DND-41 (cell line): ENCODE measurements at regions not wholly inside any gene's neighbourhood (a gene's known extent, or its start where the extent isn't known, plus 50 kb on each side); places are given as distances from the start of the nearest gene placed in this dataset.

Source experiments
- EZH2 ChIP-seq: IDR thresholded peaks from 3 replicates; pipeline ENCODE4 v1.6.1; 2012; ENCODE audit warnings: borderline replicate concordance, low read depth, mild to moderate bottlenecking, moderate library complexity, low read length, inconsistent platforms; ENCODE audit not compliant: severe bottlenecking
- TF ChIP-seq, protein P1 (sequence below): IDR thresholded peaks from 2 replicates; pipeline ENCODE4 v1.5.1; 2012; ENCODE audit warnings: borderline replicate concordance, low read length, moderate library complexity, mild to moderate bottlenecking; ENCODE audit not compliant: poor library complexity, severe bottlenecking; ENCODE audit errors: extremely low read depth

DNA sequence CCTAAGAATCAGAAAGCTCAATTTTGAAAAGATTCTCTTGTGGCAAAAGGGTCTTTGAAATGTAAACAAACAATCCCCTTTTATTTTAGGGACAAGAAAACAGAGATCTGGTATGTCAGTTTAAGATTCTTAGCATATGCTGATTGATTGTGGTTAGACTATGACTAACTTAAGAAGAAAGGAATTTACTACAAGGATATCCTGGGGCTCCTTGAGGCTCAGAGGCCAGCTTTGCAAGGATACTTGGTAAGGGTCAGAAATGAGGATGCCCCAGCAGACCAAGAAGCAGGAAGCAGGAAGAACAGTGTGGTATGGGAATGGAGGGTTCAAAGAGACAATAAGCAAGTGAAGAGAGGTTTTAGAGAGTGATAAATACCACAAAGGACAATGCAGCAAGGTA is 474.6 kb downstream of the ETNK1 start:
- TF ChIP-seq, protein P1, sequence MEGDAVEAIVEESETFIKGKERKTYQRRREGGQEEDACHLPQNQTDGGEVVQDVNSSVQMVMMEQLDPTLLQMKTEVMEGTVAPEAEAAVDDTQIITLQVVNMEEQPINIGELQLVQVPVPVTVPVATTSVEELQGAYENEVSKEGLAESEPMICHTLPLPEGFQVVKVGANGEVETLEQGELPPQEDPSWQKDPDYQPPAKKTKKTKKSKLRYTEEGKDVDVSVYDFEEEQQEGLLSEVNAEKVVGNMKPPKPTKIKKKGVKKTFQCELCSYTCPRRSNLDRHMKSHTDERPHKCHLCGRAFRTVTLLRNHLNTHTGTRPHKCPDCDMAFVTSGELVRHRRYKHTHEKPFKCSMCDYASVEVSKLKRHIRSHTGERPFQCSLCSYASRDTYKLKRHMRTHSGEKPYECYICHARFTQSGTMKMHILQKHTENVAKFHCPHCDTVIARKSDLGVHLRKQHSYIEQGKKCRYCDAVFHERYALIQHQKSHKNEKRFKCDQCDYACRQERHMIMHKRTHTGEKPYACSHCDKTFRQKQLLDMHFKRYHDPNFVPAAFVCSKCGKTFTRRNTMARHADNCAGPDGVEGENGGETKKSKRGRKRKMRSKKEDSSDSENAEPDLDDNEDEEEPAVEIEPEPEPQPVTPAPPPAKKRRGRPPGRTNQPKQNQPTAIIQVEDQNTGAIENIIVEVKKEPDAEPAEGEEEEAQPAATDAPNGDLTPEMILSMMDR = no peak
- TF ChIP-seq EZH2 = no peak
